NCI-H526 (cell line): ENCODE measurements at regions not wholly inside any gene's neighbourhood (a gene's known extent, or its start where the extent isn't known, plus 50 kb on each side); places are given as distances from the start of the nearest gene placed in this dataset.
"Not testable (repeated sequence)": the region's sequence is repeated elsewhere in the genome, so short reads cannot be mapped to it uniquely, and the experiment has no call there.

Source experiments
- DNase-seq, 2 experiments: peaks; one replicate each; lab custom pipeline; 2025; lab: John Stamatoyannopoulos, UW

DNA sequence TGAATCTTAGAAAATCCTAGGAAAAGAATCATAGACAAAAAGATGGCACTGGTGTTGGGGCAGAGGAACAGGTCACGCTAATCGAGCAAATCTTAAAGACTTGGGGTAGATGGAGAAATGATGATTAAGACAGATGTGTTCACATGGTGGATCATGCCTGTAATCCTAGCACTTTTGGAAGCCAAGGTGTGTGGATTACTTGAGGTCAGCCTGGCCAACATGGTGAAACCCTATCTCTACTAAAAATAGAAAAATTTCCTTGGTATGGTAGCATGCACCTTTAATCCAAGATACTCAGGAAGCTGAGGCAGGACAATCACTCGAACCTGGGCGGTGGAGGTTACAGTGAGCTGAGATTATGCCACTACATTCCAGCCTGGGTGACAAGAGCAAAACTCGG lies 145.7 kb upstream of the HSFY2 start:
- DNase-seq, result no peak

DNA sequence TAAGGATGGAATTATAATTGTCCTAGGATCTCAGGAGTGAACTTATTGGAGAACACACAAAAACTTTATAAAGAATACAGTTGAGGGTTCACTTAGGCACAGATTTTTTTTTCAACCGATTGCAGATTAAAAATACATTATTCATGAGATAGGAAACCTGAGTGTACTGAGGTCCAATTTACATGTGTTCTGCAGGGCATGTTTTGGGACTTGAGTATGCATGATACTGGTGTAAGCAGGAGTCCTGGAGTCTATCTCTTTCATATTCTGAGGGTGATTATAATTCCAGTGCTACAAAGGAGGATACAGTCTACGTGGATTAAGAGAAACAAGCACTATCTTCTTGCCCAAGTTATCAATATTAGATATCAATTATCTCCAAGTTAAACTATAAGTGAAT lies 139.3 kb upstream of the HSFY2 start:
- no peak for DNase-seq

DNA sequence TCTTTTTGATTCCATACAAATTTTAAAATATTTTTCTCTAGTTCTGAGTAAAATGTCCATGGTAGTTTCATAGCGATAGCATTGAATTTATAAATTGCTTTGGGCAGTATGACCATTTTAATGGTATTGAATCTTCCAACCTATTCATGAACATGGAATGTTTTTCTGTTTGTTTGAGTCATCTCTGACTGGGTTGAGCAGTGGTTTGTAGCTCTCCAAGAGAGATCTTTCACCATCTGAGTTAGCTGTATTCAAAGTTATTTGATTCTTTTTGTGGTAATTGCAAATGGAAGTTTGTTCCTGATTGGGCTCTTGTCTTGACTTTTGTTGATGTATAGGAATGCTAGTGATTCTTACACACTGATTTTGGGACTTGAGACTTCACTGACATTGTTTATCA lies 136.3 kb upstream of the HSFY2 start:
- no peak for DNase-seq

DNA sequence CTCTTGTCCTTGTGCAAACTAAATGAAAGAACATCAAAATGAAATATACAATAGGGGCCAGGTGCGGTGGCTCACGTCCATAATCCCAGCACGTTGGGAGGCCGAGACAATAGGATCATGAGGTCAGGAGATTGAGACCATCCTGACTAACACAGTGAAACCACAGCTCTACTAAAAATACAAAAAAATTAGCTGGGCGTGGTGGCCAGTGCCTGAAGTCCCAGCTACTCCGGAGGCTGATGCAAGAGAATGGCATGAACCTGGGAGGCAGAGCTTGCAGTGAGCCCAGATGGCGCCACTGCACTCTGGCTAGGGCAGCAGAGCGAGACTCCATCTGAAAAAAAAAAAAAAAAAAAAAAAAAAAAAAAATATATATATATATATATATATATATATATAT lies 132.7 kb upstream of the HSFY2 start:
- not testable (repeated sequence) for DNase-seq

DNA sequence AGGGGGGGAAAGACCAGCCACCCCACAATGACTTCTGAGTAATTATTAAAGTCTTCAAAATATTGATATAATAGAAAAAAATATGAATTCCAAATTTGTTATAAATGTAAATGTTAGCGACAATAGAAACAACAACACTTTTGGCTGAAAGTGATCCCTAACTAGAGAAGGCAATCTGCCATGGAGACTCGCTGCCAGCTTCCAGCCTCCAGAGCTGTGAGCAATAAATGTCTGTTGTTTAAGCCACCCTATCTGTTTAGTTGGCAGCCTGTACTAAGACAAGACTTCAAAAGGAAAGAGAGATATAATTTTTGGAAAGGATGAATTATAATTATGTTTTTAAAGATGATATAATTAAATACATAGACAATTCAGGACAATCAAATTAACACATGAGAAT lies 130.8 kb upstream of the HSFY2 start:
- no peak for DNase-seq

DNA sequence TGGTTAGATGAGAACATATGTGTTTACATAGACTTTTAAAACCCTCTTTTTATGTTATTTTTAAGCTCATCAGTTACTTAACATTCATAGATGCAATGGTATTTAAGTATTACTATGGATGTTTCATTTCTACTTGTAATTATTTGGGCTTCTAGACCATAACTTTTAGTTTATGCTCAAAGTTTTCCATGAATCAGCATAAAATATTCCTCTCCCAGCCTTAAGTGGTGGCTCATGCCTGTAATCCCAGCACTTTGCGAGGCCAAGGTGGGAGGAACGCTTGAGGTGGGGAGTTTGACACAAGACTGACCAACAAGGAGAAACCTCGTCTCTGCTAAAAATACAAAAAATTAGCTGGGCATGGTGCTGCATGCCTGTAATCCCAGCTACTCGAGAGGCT lies 118.5 kb upstream of the HSFY2 start:
- DNase-seq, result no peak

DNA sequence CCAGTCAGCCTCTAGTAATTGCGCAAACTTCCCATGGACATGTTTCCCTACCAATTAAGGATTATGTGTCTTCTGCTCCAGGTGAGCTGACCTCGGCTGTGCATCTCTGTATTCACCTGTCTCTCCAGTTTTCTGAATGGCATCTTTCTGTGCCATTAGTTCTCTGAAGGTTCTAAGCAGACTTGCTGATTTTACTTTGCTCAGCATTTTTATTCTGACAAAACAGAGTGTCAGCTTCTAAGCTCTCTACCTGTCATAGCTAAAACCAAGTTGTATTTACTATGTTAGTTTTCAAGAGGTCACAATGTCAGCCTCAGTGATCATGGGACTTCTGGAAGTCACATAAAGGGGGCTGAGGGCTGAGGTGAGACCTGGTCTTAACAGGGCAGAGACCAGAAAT lies 116.0 kb upstream of the HSFY2 start:
- no peak for DNase-seq

DNA sequence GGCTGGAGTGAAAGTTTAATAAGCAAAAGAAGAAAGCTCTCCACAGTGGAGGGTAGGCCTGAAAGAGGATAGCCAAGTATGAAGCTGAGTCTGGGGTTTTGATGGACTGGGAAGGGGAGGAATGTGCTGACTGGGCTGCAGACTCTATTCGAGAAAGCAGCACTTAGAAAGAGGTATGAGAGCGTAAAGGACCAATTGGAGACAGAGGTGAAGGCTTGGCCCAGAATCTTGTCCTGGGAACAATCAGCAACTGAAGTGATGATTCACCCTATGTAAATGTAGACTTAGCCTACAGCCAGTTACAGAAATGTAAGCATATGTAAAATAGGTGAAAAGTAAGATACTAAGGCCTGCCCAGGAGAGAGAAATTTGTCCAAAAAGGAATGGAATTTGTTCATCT lies 111.2 kb upstream of the HSFY2 start:
- no peak for DNase-seq

DNA sequence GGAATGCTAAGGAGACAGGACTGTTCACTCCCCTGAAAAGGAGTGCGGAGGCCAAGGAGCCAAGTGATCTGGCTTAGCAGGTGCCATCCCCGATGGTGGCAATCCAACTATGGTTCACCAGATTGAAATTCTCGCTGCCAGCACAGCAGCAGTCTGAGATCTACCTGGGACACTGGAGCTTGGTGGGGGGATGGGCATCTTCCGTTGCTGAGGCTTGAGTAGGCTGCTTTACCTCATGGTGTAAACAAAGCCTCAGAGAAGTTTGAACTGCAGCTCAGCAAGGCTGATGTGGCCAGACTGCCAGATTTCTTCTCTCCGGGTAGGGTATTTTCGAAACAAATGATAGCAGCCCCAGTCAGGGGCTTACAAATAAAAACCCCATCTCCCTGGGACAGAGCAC lies 95.6 kb upstream of the HSFY2 start:
- not testable (repeated sequence) for DNase-seq

DNA sequence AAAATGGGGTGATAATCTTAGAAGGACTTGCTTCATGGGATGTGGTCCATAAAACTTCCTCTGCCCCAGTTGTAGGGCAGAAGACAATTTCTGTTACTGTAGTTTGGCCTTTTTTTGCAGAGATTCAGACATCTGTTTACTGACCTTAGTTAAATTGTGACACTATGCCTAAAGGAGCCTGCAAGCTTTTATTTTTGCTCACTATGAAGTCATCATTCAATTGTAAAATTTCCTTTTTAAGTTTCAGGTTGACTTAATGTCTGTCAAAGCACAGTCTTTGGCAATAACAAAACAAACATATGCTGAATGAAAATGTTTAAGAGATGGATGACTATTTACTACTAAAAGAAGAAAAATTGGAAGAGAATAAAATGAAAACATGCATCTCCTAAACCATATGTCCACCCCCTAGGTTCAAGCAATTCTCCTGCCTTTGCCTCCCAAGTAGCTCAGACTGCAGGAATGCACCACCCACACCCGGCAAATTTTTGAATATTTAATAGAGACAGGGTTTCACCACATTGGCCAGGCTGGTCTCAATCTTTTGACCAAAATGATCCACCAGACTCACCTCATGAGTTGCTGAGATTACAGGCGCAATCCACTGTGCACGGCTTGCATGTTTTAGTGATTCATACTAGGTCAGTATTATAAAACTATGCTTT lies 93.5 kb upstream of the HSFY2 start:
- DNase-seq, result not testable (repeated sequence)

DNA sequence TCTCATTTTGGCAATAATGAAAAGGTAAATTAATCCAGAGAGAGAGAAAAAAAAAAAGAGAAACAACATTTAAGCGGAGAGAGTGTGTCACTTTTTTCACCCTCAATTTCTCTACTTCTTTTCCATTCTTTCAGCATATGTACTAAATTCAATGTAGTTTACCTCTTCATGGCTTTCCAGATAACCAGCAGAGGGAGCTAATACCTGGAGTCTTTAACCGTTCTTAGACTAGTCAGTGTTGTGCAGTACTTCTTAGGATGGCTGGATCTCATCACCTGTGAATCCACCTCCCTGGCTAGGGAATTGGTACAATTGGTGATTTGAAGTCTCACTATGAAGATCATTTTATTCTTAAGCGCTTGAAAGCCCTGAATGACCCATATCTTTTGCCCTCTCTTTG lies 87.3 kb upstream of the HSFY2 start:
- DNase-seq, result not testable (repeated sequence)

DNA sequence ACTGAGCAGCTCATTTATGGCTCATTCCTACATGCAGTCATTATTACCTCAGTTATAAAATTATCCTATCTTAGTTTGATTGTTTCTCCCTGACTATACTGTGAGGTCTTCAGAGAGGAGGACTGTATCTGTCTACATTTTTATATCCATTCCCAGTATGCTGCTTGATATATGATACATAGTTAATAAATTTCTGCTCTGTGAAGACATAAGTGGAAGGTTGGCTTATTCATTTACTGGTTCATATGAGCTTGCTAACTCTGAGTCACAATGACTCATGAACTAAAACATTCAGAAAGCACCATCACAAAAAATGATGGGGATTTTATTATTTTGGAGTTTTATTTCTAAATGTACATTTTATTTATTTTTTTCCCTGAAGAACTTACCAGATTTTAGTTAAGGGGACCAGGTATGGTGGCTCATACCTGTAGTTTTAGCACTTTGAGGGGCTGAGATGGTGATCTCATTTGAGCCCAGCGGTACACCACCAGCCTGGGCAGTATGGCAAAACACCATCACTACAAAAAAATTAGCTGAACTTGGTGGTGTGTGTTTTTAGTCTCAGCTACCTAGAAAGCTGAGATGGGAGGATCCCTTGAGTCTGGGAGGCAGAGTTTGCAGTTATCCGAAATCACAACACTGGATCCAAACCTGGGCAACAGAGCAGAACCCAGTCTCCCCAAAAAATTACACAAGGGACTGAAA lies 85.1 kb upstream of the HSFY2 start:
- DNase-seq, result not testable (repeated sequence)

DNA sequence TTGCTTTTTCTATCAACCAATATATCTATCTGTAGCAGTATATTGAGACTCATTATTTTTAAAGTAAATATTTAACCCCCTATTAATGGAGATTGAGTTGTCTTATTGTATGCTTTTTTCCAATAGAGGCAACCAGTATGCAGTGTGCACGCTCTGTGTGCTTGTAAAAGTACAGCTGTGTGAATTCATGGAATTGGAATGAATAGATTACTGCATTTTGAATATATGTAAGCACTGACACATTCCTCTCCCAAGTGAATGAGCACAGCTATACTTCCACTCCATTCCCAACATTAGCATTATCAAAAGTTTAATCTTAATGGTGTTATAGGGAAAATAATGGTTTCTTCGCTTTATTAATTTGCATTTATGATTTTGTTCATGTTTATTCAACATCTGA lies 81.6 kb upstream of the HSFY2 start:
- not testable (repeated sequence) for DNase-seq

DNA sequence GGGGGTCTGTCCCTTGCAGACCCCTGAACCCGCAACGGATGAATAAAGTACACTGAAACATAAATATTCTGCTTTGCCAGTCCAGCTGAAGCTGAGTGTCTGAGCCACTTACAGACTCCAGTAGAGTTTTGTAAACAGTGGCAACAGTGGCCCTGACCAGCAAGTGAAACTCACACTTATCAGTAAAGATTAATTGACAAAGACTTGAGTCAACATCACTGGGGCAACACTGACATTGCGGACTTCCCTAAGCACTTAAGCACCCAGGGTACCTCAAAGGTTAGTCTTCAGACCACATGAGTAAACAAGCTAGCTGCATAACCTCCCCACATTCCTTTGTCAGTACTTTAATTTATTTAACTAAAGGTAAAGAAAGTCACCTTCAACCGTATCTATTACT lies 79.8 kb upstream of the HSFY2 start:
- not testable (repeated sequence) for DNase-seq

DNA sequence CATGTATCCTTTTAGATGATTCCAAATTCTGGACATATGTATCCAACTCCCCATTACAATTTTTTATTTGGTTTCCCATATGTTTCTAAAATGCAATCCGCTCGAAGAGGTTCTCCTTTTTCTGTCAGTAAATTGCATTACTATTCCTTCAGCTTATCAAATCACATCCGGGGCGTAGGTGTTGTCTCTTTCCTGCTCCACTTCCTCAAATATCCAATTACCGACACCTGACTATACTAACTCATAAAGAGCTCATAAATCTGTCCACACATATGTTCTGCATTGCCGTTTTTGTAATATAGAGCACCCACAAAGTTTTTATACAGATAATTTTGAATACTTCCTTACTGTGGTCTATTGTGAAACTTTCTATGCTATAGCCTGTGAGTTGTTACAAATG lies 63.1 kb upstream of the HSFY2 start:
- not testable (repeated sequence) for DNase-seq
